HUES48 (cell line): ENCODE measurements at regions not wholly inside any gene's neighbourhood (a gene's known extent, or its start where the extent isn't known, plus 50 kb on each side); places are given as distances from the start of the nearest gene placed in this dataset.

ENCODE experiments used
- H3K27ac ChIP-seq: one replicate; pipeline ENCODE4 v1.7.0; 2013; ENCODE audit warnings: low read depth, low read length, inconsistent platforms
- H3K27me3 ChIP-seq: 2 replicates; pipeline ENCODE4 v1.6.1; 2013; ENCODE audit warnings: mild to moderate bottlenecking, low read length; ENCODE audit not compliant: control insufficient read depth, insufficient read depth
- H3K36me3 ChIP-seq: 2 replicates; pipeline ENCODE4 v1.6.1; 2013; ENCODE audit warnings: low read length; ENCODE audit not compliant: control insufficient read depth, insufficient read depth
- H3K4me1 ChIP-seq: 2 replicates; pipeline ENCODE4 v1.6.1; 2013; ENCODE audit warnings: mild to moderate bottlenecking, low read length; ENCODE audit not compliant: control insufficient read depth, insufficient read depth
- H3K4me3 ChIP-seq: 2 replicates; pipeline ENCODE4 v1.5.1; 2013; ENCODE audit warnings: mild to moderate bottlenecking, low read depth, low read length
- H3K9ac ChIP-seq: 2 replicates; pipeline ENCODE4 v1.6.1; 2013; ENCODE audit warnings: mild to moderate bottlenecking, low read depth, low read length, moderate library complexity
- H3K9me3 ChIP-seq: 2 replicates; pipeline ENCODE4 v1.6.1; 2013; ENCODE audit warnings: low read length; ENCODE audit not compliant: control insufficient read depth, insufficient read depth

GRCh38 chr5:5638211-5638610 is 215.7 kb downstream of the ICE1 start:
- no peaks in the 10 kb centered on the region for H3K36me3 ChIP-seq

GRCh38 chr5:5637173-5637572 is 214.7 kb downstream of the ICE1 start:
- Histone ChIP-seq H3K9me3 (no peaks in the 10 kb centered on the region), H3K4me3 (no peak overlapping the region), H3K27me3 (no peaks in the 10 kb centered on the region), H3K9ac (no peak overlapping the region), H3K36me3 (no peaks in the 10 kb centered on the region), H3K4me1 (no peaks in the 10 kb centered on the region), H3K27ac (no peak overlapping the region)

More at GRCh38 chr5:5638211-5638610, 215.7 kb downstream of the ICE1 start:
- Histone ChIP-seq H3K4me1 (no peaks in the 10 kb centered on the region), H3K4me3 (no peak overlapping the region), H3K9me3 (no peaks in the 10 kb centered on the region), H3K27ac (no peak overlapping the region), H3K9ac (no peak overlapping the region), H3K27me3 (no peaks in the 10 kb centered on the region)

GRCh38 chr5:5634817-5635216 is 212.3 kb downstream of the ICE1 start:
- Histone ChIP-seq H3K27me3 (no peaks in the 10 kb centered on the region), H3K36me3 (no peaks in the 10 kb centered on the region), H3K4me1 (no peaks in the 10 kb centered on the region), H3K27ac (no peak overlapping the region), H3K9ac (no peak overlapping the region), H3K4me3 (no peak overlapping the region), H3K9me3 (no peaks in the 10 kb centered on the region)

DNA sequence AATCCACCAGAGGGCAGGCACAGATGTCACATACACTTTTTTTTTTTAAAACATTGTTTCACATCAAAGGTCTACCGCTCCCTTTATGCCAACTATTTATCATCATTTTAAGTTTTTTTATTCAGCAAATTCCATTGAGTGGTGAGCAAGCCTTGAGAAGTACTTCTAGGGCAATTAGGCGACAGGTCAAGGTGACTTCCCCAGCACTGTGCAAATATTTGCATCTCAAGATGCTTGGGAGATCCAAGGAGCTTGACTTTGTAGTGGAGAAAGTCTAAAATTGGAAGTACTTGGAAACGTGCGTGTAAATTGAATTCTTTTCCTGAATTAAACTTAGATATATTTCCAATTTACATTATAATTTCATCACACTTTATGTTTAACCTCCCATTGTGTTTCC is 211.1 kb downstream of the ICE1 start:
- H3K9me3 ChIP-seq = no peaks in the 10 kb centered on the region
- H3K27me3 ChIP-seq = no peaks in the 10 kb centered on the region
- no peaks in the 10 kb centered on the region for H3K36me3 ChIP-seq
- H3K4me1 ChIP-seq = no peaks in the 10 kb centered on the region
- no peak overlapping the region for H3K4me3 ChIP-seq
- no peak overlapping the region for H3K9ac ChIP-seq
- no peak overlapping the region for H3K27ac ChIP-seq

DNA sequence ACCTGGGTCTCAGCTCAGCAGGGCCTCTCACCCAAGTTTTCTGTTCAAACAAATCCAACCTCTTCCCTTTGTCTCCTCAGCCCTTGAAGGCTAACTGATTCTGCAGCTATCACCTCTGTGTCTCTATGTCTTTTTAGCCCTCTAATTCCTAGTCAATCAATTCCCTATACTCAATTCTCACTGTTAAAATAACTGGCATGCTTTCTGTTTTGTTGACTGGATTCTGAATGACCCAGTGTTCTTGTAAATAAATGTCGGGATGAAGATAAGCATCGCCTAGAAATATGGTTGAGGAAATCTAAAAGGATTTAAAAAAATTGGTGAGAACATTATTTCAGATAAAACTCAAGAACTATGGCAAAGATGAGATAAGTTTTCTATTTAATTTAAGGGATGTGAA is 210.2 kb downstream of the ICE1 start:
- no peak overlapping the region for H3K9ac ChIP-seq
- H3K27me3 ChIP-seq = no peaks in the 10 kb centered on the region
- H3K36me3 ChIP-seq = no peaks in the 10 kb centered on the region
- no peak overlapping the region for H3K27ac ChIP-seq
- H3K4me1 ChIP-seq = no peaks in the 10 kb centered on the region
- H3K9me3 ChIP-seq = no peaks in the 10 kb centered on the region
- H3K4me3 ChIP-seq = no peak overlapping the region

DNA sequence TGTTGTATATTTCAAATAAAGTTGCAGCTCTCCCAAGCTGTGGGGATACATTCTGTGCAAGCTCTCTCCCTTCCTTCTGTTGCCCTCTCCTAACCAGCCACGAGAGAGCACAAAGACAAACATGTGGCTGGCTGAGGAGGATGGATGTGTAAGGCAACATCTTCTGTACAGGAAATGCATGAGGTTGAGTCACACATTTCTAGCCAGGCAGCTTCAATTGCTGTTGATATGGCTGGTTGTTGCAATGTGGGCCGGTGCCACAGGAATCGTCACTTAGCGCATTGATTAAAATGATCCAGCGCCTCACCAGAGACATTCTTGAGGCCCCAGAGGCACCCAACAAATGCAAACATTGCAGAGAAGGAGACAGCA is 207.1 kb downstream of the ICE1 start:
- no peak overlapping the region for H3K9ac ChIP-seq
- H3K9me3 ChIP-seq = peaks cover 2% of the 10 kb centered on the region
- no peaks in the 10 kb centered on the region for H3K36me3 ChIP-seq
- no peak overlapping the region for H3K4me3 ChIP-seq
- H3K4me1 ChIP-seq = no peaks in the 10 kb centered on the region
- no peak overlapping the region for H3K27ac ChIP-seq
- H3K27me3 ChIP-seq = no peaks in the 10 kb centered on the region

DNA sequence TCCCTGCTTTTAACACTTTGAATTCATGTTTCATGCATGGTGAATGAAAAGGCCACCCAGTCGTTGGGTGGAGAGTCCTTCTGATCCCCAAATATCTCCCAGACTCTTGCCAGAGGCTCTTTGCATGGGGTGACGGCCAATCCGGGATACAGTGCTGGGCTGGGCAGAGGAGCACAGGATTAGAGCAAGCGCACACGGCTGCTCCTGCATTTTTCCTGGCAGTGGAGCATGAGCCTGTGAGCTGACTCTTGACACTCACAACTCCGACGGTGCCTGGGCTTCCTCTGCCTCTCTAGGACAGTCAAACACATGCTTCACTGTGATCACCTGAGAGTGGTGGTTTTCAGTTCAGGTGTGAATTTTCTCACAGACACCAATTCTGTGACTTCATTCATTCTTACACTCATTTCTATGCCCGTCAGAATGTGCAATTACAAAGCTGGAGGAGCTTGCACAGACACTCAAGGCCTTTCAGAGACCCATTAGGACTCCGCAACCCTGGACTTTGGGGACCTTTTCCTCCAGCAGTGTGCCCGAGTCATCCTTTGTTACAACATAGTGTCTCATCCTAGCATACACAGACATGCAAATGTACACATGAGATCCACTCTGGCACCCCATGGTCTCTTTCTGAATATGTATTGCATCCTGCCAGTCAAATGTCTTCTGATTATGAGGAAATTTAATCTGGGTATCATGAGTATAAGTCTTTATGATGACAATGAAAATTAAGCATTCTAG is 206.6 kb downstream of the ICE1 start:
- Histone ChIP-seq H3K27ac (no peak overlapping the region), H3K36me3 (no peaks in the 10 kb centered on the region), H3K4me3 (no peak overlapping the region), H3K9me3 (peaks cover 7% of the 10 kb centered on the region), H3K9ac (no peak overlapping the region), H3K4me1 (no peaks in the 10 kb centered on the region), H3K27me3 (no peaks in the 10 kb centered on the region)

- Histone ChIP-seq H3K27ac (no peak overlapping the region), H3K4me1 (no peaks in the 10 kb centered on the region), H3K27me3 (no peaks in the 10 kb centered on the region), H3K9me3 (peaks cover 30% of the 10 kb centered on the region), H3K9ac (no peak overlapping the region), H3K4me3 (no peak overlapping the region), H3K36me3 (no peaks in the 10 kb centered on the region)
Measured at GRCh38 chr5:5626412-5626811, 203.9 kb downstream of the ICE1 start.

GRCh38 chr5:5625491-5625890 is 203.0 kb downstream of the ICE1 start:
- Histone ChIP-seq H3K4me3 (no peak overlapping the region), H3K4me1 (no peaks in the 10 kb centered on the region), H3K9me3 (peaks cover 32% of the 10 kb centered on the region), H3K27me3 (no peaks in the 10 kb centered on the region), H3K27ac (no peak overlapping the region), H3K9ac (no peak overlapping the region), H3K36me3 (no peaks in the 10 kb centered on the region)

DNA sequence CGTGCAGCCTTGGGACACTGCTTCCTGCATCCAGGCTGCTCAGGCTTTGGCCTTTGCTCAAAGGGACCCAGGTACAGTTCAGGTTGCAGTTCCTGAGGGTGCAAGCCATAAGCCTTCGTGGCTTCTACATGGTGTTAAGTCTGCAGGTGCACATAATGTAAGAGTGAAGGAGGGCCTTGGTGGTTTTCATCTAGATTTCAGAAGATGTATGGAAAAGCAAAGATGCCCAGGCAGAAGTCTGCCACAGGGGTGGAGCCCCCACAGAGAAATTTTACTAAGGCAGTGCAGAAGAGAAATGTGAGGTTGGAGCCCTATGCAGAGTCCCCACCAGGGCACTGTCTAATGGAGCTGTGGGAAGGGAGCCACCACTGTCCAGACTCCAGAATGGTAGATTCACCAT is 200.9 kb downstream of the ICE1 start:
- peaks cover 32% of the 10 kb centered on the region for H3K9me3 ChIP-seq
- no peak overlapping the region for H3K9ac ChIP-seq
- no peaks in the 10 kb centered on the region for H3K27me3 ChIP-seq
- H3K4me1 ChIP-seq = no peaks in the 10 kb centered on the region
- no peaks in the 10 kb centered on the region for H3K36me3 ChIP-seq
- H3K4me3 ChIP-seq = no peak overlapping the region
- no peak overlapping the region for H3K27ac ChIP-seq

DNA sequence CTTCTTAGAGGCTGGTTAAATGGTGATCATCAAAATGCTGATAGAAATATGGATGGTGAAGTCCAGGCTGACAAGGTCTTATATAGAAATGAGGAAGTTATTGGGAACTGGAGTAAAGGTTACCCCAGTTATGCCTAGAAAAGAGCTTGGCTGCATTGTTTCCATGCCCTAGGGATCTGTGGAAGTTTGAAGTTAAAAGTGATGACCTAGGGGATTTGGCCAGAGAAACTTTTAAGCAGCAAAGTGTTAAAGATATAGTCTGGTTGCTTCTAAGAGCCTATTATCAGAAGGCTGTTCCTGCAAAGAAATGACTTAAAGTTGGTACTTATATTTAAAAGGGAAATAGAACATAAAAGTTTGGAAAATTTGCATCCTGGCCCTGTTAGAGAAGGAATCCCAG is 200.3 kb downstream of the ICE1 start:
- no peak overlapping the region for H3K27ac ChIP-seq
- peaks cover 32% of the 10 kb centered on the region for H3K9me3 ChIP-seq
- no peaks in the 10 kb centered on the region for H3K27me3 ChIP-seq
- H3K9ac ChIP-seq = no peak overlapping the region
- no peak overlapping the region for H3K4me3 ChIP-seq
- no peaks in the 10 kb centered on the region for H3K4me1 ChIP-seq
- H3K36me3 ChIP-seq = no peaks in the 10 kb centered on the region
